Hematopoietic multipotent progenitor cell treated with erythropoietin and hydrocortisone succinate and interleukin-3 and kit ligand, for 8 days (in vitro differentiated cells): ENCODE measurements at regions not wholly inside any gene's neighbourhood (a gene's known extent, or its start where the extent isn't known, plus 50 kb on each side); places are given as distances from the start of the nearest gene placed in this dataset.
"Not testable (repeated sequence)": the region's sequence is repeated elsewhere in the genome, so short reads cannot be mapped to it uniquely, and the experiment has no call there.

ENCODE experiments used
- DNase-seq: peaks from one replicate; pipeline ENCODE4 v3.0.0-alpha.2; 2015

DNA sequence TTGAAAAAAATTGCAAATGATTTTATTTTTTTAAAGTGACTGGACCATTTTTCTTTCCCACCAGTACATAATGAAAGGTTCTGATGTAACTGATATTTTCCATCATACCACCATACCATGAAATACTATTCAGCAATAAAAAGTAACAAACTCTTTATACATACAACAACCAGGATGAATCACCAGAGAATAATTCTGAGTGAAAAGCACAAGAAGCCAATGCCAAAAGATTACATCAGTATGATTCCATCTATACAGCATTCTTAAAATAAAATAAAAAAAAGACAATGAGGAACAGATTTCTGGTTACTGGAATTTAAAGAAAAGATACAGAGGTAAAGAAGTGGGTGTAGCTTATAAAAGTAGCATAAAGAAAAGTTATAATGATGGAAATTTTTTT lies 423.7 kb upstream of the ST8SIA4 start:
- no peak for DNase-seq

DNA sequence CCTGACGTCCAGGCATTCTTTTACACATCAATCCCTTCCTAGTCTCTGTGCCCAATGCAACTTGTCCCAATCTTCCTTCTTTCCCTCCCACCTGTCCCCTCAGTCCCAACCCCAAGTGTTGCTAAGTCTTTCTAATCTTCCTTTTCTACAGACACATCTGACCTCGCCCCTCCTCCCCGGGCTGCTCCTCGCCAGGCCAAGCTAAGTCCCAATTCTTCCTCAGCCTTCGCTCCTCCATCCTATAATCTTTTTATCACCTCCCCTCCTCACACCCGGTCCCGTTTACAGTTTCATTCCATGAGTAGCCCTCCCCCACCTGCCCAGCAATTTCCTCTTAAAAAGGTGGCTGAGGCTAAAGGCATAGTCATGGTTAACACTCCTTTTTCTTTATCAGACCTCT lies 413.3 kb upstream of the ST8SIA4 start:
- DNase-seq, result not testable (repeated sequence)

DNA sequence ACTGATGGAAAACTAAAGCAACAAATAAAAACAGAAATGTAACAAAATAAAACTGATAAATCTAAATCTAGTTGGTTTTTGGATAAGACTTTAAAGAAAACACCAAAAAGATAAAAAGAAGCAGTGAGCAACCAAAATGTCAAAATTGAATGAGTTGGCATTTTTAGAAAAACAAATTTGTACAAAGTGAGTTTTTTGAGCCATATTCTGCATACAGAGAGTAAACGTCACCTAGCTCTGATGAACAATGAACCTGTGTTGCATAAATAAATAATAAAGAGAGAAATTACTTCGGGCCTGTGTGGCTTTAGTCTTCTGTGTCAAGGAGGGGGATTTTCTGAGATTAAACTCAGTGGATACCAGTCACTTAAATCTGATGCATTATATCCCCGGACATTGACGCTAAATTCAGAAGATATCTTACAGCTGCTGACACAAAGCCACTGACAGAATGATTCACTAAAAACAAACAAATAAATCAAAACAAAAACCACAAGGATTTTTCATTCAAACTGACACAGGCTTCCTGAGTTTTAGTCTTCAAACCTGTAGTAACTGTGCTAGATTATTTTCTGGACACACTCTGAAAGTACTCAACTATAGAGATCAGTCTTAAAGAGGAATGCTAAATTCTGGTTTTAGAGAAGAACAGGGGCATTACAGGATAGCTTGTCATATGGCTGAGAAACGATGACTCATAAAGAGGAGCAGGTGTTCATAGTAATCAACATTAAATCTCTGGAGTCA lies 403.5 kb upstream of the ST8SIA4 start:
- DNase-seq, result no peak

DNA sequence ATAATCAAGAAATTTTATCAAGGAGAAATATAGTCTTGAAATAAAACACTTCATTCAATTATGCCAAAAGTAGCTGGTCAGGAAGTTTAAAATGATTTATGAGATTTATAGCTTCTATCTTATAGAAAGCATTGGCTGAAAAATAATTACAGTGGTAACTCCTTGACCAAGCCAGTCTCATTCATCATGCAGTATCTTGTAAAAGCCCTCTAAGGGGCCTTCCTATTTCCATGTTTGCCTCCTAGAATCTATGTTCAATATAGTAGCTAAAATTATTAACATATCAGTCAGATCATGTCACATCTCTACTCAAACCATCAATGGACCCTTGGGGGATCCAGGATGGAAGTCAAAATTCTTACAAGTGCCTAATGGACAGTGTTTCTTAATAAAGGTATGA lies 393.4 kb upstream of the ST8SIA4 start:
- DNase-seq, result no peak

DNA sequence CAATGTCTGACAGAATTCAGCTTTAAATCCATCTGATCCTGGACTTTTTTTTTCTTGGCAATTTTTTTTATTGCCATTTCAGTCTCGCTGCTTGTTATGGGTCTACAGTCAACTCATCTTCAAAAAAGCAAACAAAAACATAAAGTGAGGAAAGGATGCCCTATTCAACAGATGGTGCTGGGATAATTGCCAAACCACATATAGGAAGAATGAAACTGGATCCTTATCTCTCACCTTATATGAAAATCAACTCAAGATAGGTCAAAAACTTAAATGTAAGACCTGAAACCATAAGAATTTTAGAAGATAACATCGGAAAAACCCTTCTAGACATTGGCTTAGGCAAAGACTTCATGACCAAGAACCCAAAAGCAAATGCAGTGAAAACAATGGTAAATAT lies 389.1 kb upstream of the ST8SIA4 start:
- DNase-seq, result no peak

DNA sequence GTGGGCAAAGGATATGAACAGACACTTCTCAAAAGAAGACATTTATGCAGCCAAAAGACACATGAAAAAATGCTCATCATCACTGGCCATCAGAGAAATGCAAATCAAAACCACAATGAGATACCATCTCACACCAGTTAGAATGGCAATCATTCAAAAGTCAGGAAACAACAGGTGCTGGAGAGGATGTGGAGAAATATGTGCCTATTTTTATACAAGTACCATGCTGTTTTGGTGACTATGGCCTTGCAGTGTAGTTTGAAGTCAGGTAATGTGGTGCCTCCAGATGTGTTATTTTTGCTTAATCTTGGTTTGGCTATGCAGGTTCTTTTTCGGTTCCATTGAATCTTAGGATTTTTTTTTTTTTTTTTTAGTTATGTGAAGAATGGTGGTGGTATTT lies 387.7 kb upstream of the ST8SIA4 start:
- DNase-seq, result not testable (repeated sequence)

DNA sequence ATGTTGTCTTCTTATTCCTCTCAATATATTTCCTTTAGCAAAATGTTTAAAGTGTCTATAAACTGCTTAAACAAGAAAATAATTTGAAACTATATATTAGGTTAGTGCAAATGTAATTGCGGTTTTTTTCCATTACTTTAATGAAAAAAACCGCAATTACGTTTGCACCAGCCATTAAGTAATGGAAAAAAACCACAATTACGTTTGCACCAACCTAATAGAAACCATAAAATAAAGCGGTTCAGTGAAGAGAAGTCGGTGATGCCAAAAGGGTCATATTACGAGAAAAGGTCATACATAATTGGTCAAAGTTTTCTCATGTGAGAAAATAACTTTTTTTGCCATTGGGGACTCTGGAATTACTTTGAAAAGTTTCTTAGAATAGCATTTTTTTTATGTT lies 385.6 kb upstream of the ST8SIA4 start:
- no peak for DNase-seq

DNA sequence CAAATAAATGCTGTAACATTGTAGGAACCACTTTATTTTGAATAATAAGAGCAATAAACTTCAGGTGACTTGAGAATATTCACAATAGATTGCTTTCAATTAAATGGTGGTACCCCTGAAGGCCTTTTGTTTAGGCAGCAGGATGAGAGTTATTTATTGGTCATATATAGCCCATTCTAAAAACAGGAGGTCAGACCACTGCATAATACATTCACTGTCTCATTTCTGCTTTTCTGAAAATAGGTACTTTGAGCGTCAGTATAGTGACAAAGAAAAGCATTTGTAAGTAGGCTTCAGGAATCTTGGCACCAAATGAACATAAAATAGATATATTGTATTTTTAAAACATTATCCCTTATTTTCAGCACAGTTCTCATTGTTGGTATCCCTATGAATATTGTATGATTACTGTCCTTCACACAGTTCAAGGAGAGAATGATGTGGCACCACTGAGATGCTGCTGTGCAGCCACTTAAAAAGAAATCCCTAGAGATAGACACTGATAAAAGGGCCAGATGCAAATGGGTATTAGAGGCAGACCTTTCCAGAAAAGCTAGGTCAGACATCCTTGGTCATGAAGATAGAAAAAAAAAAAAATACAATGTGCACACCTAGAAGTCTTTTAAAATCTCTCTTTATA lies 381.8 kb upstream of the ST8SIA4 start:
- no peak for DNase-seq

DNA sequence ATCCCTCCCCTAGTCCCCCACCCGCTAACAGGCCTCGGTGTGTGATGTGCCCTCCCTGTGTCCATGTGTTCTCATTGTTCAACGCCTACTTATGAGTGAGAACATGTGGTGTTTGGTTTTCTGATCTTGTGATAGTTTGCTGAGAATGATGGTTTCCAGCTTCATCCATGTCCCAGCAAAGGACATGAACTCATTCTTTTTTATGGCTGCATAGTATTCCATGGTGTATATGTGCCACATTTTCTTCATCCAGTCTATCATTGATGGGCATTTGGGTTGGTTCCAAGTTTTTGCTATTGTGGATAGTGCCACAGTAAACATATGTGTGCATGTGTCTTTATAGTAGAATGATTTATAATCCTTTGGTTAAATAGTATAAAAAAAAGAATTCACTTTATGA lies 380.9 kb upstream of the ST8SIA4 start:
- not testable (repeated sequence) for DNase-seq

DNA sequence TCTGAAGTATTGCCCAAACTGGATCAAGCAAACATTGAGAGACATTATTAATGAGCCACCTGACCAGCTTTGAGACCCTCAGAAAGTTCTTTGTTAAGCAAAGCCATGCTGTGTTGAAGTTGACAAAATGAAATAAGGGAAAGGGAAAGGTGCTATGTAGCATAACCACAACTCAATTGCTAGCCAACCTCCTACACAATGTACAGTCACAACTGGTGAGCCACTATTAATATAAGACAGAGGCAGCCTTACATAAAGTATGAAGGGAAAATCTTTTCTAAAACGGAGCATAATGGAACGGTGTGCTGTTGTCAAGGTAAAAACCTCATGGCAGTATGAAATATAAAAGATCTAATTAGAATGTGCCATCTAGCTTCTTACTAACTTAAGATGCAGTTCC lies 375.8 kb upstream of the ST8SIA4 start:
- no peak for DNase-seq

DNA sequence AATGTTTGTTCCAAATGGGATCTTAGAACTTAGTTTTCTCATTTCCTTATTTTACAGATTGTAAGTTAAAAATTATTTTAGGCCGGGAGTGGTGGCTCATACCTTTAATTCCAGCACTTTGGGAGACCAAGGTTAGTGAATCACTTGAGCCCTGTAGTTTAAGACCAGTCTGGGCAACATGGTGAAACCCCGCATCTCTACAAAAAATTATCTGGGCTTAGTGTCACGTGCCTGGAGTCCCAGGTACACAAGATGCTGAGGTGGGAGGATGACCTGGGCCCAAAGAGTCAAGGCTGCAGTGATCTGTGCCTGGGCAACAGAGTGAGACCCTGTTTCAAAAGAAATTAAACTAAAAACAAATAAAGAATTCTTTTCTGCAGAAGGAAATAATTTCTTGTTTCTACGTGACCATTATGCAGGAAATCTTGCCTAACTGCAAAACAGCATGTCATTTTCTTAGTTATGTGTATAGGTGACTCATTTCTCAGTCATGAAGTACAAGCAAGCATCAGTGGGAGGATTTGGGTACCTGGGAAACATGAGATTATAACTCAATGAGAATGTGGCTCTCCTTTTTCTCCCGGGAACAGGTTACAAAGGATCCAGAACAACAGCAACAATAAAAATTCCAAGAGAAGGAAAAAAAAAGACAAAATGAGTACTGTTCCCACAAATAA lies 375.1 kb upstream of the ST8SIA4 start:
- no peak for DNase-seq

DNA sequence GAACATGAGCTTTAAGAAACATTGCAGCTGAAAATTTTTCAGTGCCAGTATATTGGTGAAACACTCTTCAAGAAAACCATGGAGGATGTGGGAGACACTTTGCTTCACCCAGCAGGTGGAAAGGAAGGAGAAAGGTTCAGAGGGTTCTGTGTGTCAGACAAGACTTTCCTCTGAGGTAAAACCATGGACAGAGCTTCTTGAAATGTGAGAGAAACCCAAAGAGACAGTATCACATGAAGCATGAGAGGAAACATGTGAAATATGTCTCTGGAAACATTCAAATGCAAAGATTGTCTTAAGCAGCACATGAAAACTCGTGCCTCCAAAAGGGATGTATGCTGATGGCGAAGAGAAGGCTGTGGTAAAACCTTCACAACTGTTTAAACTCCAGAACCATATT lies 368.9 kb upstream of the ST8SIA4 start:
- no peak for DNase-seq

DNA sequence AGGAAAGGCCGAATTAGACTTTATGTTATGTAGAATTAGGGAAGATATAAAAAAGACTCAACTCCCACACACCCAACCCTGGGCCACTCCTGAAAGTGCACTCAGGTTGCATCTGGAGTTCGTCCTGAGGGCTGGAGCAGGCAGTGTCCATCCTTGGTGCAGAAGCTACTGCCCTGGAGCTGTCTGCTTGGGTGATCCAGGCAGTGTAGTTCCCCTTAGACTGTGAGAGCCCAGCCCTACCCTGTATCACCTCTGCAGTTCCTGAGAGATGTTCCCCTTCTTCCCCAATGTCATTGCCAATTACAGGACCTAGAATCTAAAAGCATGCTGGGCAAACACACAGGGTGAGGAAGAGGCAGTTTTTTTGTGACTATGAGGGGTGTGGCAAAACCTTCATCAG lies 368.3 kb upstream of the ST8SIA4 start:
- DNase-seq, result no peak

DNA sequence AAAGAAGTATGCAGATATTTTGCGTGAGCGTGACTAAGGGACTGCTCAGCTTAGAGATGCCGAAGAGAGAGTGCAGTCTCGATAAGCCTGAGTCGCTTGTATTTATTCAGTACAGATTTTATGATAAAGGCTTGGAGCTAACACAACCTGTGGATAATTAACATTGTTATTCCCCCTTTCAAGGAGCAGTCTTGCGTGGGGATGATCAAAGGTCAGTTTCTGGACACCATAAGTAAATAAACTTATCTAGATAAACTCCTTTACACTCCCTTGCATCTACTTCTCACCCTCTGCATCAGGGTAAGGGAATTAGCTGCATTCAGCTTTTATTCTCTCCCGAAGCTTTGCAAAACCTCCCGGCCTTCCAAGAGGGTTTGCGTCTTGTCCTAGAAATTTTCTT lies 357.8 kb upstream of the ST8SIA4 start:
- DNase-seq, result no peak

DNA sequence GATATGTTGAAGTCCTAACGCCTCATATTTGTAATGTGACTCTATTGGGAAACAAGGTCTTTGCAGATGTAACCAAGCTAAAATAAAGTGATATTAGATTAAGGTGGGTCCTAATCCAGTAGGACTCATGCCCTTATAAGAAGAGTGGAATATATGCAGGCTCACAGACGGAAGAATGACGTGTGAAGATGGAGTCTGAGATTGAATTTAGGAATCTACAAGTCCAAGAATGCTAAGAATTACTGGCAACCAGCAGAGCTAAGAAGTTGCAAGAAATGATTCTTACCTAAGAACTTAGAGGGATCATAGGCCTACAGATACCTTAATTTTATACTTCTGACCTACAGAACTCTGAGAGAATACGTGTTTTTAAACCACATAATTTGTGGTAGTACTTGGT lies 350.0 kb upstream of the ST8SIA4 start:
- no peak for DNase-seq

DNA sequence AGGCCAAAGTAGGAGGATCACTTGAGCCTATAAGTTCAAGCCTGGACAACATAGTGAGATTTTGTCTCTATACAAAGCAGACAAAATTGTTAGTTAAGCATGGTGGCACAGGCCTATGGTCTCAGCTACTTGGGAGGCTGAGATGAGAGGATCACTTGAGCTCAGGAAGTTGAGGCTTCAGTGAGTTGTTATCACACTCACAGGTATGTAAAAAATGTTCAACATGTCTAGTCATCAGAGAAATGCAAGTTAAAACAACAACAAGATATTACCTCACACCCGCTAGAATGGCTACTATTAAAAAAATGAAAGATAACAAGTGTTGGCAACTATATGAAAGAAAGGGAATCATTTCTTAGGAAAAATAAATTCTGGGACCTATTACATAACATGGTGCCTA lies 341.5 kb upstream of the ST8SIA4 start:
- no peak for DNase-seq

DNA sequence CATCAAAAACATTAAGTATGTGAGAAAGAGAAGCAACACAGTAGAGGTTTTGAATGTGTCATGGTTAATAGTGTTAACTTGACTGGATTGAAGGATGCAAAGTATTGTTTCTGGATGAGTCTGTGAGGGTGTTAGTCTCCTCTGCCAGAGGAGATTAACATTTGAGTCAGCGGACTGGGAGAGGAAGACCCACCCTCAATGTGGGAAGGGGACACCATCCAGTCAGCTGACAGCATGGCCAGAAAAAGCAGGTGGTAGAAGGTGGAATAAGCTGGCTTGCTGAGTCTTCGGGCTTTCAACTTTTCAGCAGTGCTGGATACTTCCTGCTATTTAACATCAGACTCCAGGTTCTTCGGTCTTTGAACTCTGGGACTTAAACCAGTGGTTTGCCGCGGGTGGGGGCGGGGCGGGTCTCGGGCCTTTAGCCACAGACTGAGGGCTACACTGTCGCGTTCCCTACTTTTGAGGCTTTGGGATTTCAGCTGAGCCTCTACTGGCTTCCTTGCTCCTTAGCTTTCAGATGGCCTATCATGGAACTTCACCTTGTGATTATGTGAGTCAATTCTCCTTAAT lies 309.9 kb upstream of the ST8SIA4 start:
- DNase-seq, result no peak

DNA sequence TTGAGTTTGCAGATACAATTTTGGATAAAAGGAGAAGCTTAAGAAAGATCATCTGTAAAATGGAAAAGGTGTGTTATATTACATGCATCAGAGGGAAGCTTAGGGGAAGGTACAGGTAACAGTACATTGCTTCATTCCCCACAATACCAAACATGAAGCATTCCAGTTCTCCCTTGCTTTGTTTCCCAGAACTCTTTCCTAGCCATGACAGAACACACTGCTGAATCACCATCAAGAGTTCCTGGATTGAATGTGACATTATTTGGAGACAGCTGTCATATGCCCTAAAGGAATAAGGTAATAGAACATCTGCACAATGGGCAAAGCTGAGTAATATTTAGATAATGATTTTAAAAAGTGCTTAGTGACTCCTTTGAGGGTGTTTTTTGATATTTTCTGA lies 303.5 kb upstream of the ST8SIA4 start:
- no peak for DNase-seq

DNA sequence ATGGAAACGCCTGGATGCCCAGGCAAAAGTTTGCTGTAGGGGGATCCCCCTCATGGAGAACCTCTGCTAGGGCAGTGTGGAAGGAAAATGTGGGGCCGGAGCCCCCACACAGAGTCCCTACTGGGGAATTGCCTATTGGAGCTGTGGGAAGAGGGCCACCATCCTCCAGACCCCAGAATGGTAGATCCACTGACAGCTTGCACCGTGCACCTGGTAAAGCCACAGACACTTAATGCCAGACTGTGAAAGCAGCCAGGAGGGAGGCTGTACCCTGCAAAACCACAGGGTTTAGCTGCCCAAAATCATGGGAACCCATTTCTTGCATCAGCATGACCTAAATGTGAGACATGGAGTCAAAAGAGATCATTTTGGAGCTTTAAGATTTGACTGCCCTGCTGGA lies 302.0 kb upstream of the ST8SIA4 start:
- not testable (repeated sequence) for DNase-seq

DNA sequence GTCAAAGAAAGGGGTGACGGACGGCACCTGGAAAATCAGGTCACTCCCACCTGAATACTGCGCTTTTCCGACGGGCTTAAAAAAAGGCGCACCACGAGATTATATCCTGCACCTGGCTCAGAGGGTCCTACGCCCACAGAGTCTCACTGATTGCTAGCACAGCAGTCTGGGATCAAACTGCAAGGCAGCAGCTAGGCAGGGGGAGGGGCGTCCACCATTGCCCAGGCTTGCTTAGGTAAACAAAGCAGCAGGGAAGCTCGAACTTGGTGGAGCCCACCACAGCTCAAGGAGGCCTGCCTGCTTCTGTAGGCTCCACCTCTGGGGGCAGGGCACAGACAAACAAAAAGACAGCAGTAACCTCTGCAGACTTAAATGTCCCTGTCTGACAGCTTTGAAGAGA lies 277.3 kb upstream of the ST8SIA4 start:
- not testable (repeated sequence) for DNase-seq

DNA sequence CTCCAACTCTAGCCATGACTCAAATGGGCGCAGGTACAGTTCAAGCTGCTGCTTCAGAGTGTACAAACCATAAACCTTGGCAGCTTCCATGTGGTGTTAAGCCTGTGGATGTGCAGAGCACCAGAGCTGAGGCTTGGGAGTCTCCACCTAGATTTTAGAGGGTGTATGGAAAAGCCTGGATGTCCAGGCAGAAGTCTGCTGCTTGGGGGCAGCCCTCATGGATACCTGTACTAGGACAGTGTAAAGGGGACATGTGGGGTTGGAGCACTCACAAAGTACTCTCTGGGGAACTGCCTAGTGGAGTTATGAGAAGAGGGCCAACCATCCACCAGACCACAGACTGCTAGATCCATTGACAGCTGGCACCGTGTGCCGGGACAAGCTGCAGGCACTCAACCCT lies 273.5 kb upstream of the ST8SIA4 start:
- DNase-seq, result no peak

DNA sequence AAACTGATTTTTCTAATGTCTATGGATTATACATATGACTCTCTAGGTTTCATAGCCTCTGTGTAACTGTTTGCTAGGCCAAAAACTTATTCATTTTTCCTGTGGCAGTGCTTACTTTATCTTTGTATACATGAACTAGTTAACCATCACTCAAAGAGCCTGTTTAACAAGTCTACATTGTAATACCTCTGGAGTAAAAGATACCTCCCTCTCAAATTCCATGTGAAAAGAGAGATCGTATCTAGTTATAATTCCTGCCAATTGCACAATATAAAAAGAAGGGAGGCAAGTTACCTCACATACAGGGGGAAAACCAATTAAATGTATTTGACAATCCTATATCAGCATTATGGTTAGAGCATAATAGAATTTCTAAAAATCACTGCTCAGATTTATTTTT lies 271.9 kb upstream of the ST8SIA4 start:
- no peak for DNase-seq

DNA sequence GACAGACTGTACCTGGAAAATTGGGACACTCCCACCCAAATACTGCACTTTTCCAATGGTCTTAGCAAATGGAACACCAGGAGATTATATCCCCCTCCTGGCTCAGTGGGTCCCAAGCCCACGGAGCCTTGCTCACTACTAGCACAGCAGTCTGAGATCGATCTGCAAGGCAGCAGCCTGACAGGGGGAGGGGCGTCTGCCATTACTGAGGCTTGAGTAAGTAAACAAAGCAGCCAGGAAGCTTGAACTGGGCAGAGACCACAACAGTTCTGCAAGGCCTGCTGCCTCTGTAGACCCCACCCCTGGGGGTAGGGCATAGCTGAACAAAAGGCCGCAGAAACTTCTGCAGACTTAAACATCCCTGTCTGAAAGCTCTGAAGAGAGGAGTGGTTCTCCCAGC lies 260.0 kb upstream of the ST8SIA4 start:
- no peak for DNase-seq

DNA sequence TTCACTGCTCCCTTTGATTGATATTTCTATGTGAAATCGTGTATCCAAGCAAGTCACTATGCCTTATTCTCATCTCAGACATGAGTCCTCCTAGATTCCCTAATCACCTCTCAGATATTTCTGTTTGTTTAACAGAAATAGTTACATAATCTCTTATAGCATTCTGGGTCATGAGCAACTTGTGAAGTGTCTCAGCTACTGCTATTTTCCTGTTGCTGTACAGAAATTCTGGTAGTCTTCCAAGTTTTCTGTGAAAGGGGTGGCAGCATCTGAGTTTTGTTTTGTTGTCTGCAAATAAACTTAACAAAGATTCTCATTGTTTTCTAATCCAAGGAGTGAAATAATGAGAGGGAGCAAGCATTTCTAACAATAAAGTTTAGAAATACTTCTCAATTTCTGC lies 256.9 kb upstream of the ST8SIA4 start:
- no peak for DNase-seq
